HepG2 (cell line): ENCODE measurements at regions not wholly inside any gene's neighbourhood (a gene's known extent, or its start where the extent isn't known, plus 50 kb on each side); places are given as distances from the start of the nearest gene placed in this dataset.

Experiments used
- ATAC-seq: fragments of 200-7000 bp; cut with Tn5 transposase; 3 replicates; pipeline ENCODE4 v1.9.1; 2020; ENCODE audit warnings: mild to moderate bottlenecking, moderate library complexity
- BruUV-seq: library from RNA; stranded (reverse); fragments of 400-500 nt; replicated peaks from 2 replicates; lab custom pipeline; 2021; lab: Mats Ljungman, UMichigan
- CTCF ChIA-PET: fragments of 300-600 bp; formaldehyde crosslinking; extraction: SDS; loops from one replicate; lab custom pipeline; 2021; ENCODE audit warnings: low total read pairs, inconsistent platforms, low intra/inter-chr PET ratio; lab: Yijun Ruan, JAX
- POLR2A ChIA-PET: fragments of 350-600 bp; sonication (Branson Sonifier 250); formaldehyde crosslinking; loops from one replicate; lab custom pipeline; 2020; ENCODE audit warnings: antibody characterized with exemption, inconsistent platforms; lab: Yijun Ruan, JAX
- DNase-seq: peaks from one replicate; pipeline ENCODE4 v3.0.0-alpha.2; 2015; ENCODE audit warnings: low spot score
- FAIRE-seq: peaks from 3 replicates; lab custom pipeline; 2011; peaks lifted over from hg19 to GRCh38; lab: Jason Lieb, UNC
- H2AFZ ChIP-seq: one replicate; pipeline ENCODE4 v1.6.1; 2011; ENCODE audit warnings: low read length, inconsistent platforms
- H3K27ac ChIP-seq: fragments of 300-600 bp; 3 replicates; pipeline ENCODE4 v1.8.0; 2011; ENCODE audit warnings: mixed run types, mild to moderate bottlenecking, mixed read lengths, low read length, inconsistent platforms; ENCODE audit not compliant: insufficient read depth; ENCODE audit errors: extremely low read length
- H3K27me3 ChIP-seq, 2 experiments: fragments of 200-600 bp in 1 of 2; 2 replicates in 1 of 2; 3 replicates in 1 of 2; pipeline versions ENCODE4 v1.6.0 to v1.8.0; 2011; ENCODE audit warnings: low read length in 2 of 2, mild to moderate bottlenecking in 2 of 2, moderate library complexity in 2 of 2, inconsistent platforms in 1 of 2; ENCODE audit not compliant: insufficient read depth in 2 of 2, control insufficient read depth in 1 of 2
- H3K36me3 ChIP-seq, 2 experiments: fragments of 200-600 bp in 1 of 2; replicated peaks in 1 of 2; 2 replicates in 1 of 2; 3 replicates in 1 of 2; pipeline versions ENCODE4 v1.5.1 to v1.8.0; 2011; ENCODE audit warnings: low read length in 2 of 2, inconsistent platforms in 1 of 2; ENCODE audit not compliant: insufficient read depth in 2 of 2, control insufficient read depth in 1 of 2
- H3K4me1 ChIP-seq: 2 replicates; pipeline ENCODE4 v1.5.1; 2012; ENCODE audit warnings: low read length, inconsistent platforms; ENCODE audit not compliant: insufficient read depth
- H3K4me2 ChIP-seq: 2 replicates; pipeline ENCODE4 v1.6.0; 2011; ENCODE audit warnings: low read depth, low read length, inconsistent platforms
- H3K4me3 ChIP-seq, 3 experiments: fragments of 200-600 bp in 1 of 3; sonication (generic), shearing (Covaris generic) in 1 of 3; replicated peaks in 1 of 3; 2 replicates each; pipeline ENCODE4 v1.5.1; 2011 to 2016; ENCODE audit warnings: low read length in 3 of 3, inconsistent platforms in 2 of 3, low read depth in 2 of 3, mild to moderate bottlenecking in 2 of 3, control low read depth in 1 of 3, mixed read lengths in 1 of 3; ENCODE audit not compliant: insufficient read depth in 1 of 3
- H3K79me2 ChIP-seq: one replicate; pipeline ENCODE4 v1.6.1; 2011; ENCODE audit warnings: low read length, inconsistent platforms; ENCODE audit not compliant: insufficient read depth
- H3K9ac ChIP-seq: 2 replicates; pipeline ENCODE4 v1.6.0; 2011; ENCODE audit warnings: mild to moderate bottlenecking, low read depth, low read length, inconsistent platforms; ENCODE audit not compliant: insufficient read depth
- H3K9me3 ChIP-seq: 2 replicates; pipeline ENCODE4 v1.5.1; 2012; ENCODE audit warnings: mild to moderate bottlenecking, low read length
- H4K20me1 ChIP-seq: 2 replicates; pipeline ENCODE4 v1.6.0; 2011; ENCODE audit warnings: inconsistent platforms, mild to moderate bottlenecking, low read length, moderate library complexity; ENCODE audit not compliant: insufficient read depth
- ELF4 ChIP-seq: sonication (generic); formaldehyde crosslinking; IDR thresholded peaks from 2 replicates; pipeline ENCODE4 v1.5.0; 2020; ENCODE audit warnings: missing genetic modification reagents, mild to moderate bottlenecking, moderate library complexity, borderline replicate concordance
- FOXO1 ChIP-seq: sonication (generic); formaldehyde crosslinking; IDR thresholded peaks from 2 replicates; pipeline ENCODE4 v1.4.0; 2020; ENCODE audit warnings: missing genetic modification reagents
- IRF2 ChIP-seq: IDR thresholded peaks from 2 replicates; pipeline ENCODE4 v1.6.1; 2018; ENCODE audit warnings: missing genetic modification reagents, missing compliant biosample characterization
- ISX ChIP-seq: sonication (generic); formaldehyde crosslinking; conservative IDR thresholded peaks from 2 replicates; pipeline ENCODE4 v1.5.0; 2020; ENCODE audit warnings: missing genetic modification reagents
- MAFG ChIP-seq: sonication (generic); formaldehyde crosslinking; IDR thresholded peaks from 2 replicates; pipeline ENCODE4 v1.5.1; 2020; ENCODE audit warnings: mild to moderate bottlenecking, missing genetic modification reagents
- TERF1 ChIP-seq: sonication (generic); formaldehyde crosslinking; IDR thresholded peaks from 2 replicates; pipeline ENCODE4 v1.8.0; 2022; ENCODE audit warnings: mild to moderate bottlenecking, missing genetic modification reagents, moderate library complexity
- USF2 ChIP-seq, 2 experiments: sonication (generic) in 1 of 2; formaldehyde crosslinking in 1 of 2; IDR thresholded peaks; 2 replicates each; pipeline versions ENCODE4 v1.5.1 to v1.6.1; 2011 to 2020; ENCODE audit warnings: borderline replicate concordance in 1 of 2, low read depth in 1 of 2, low read length in 1 of 2, mild to moderate bottlenecking in 1 of 2, missing genetic modification reagents in 1 of 2, moderate library complexity in 1 of 2
- ZNF563 ChIP-seq: sonication (generic); formaldehyde crosslinking; IDR thresholded peaks from 2 replicates; pipeline ENCODE4 v1.8.0; 2022; ENCODE audit warnings: mild to moderate bottlenecking, moderate library complexity, missing genetic modification reagents
- ZNF646 ChIP-seq: sonication (generic); formaldehyde crosslinking; IDR thresholded peaks from 2 replicates; pipeline ENCODE4 v1.9.0; 2021; ENCODE audit warnings: mild to moderate bottlenecking, missing genetic modification reagents
- ZNF710 ChIP-seq: sonication (generic); formaldehyde crosslinking; IDR thresholded peaks from 2 replicates; pipeline ENCODE4 v1.5.0; 2020; ENCODE audit warnings: mild to moderate bottlenecking, missing genetic modification reagents, borderline replicate concordance
- WGBS: methylation state at CpG from one replicate; pipeline ENCODE4 v1.1.6; 2017; ENCODE audit warnings: low lambda C conversion rate; 5-methylcytosine and 5-hydroxymethylcytosine counted together
- in situ Hi-C: cut with HindIII; loops from 2 replicates; pipeline ENCODE4 v1.10.0; 2017; ENCODE audit warnings: low pct_unique_long_range_greater_than_20kb; ENCODE audit not compliant: extremely low pct_ligation_motif_present
- intact Hi-C: fragments of 100-400 bp; cut with micrococcal nuclease; formaldehyde crosslinking; loops from one replicate; pipeline ENCODE4 v1.10.0; 2022; ENCODE audit not compliant: unreplicated experiment

- ChIA-PET POLR2A (no interaction called here), CTCF (no interaction called here)
- Histone ChIP-seq H4K20me1 (no peaks in the 10 kb centered on the region), H3K27me3 (no peaks in the 10 kb centered on the region; a peak in 2 of 5 replicates), H3K79me2 (no peaks in the 10 kb centered on the region), H3K4me2 (no peak overlapping the region), H3K9ac (no peak overlapping the region), H3K4me1 (peaks cover 3% of the 10 kb centered on the region; the same call in 1 of the 2 replicates), H3K4me3 (no peak overlapping the region), H3K27ac (no peak overlapping the region), H3K9me3 (no peaks in the 10 kb centered on the region), H3K36me3 (no peaks in the 10 kb centered on the region), H2AFZ (no peak overlapping the region)
- FAIRE-seq (no peak), ATAC-seq (no peak), DNase-seq (no peak)
- BruUV-seq, result no TSS peak
- 0% methylated on average over 1 of the region's 1 CpG for WGBS
- in situ Hi-C loops, result no loop called here
- intact Hi-C loops, result no loop called here
- no peak for TF ChIP-seq TERF1 (CRISPR knock-in tag)
- TF ChIP-seq ZNF646 (CRISPR knock-in tag), result no peak
- TF ChIP-seq ZNF563 (CRISPR knock-in tag), result no peak
- TF ChIP-seq ELF4, result no peak
- TF ChIP-seq ISX (CRISPR knock-in tag), result no peak
- no peak for TF ChIP-seq FOXO1 (CRISPR knock-in tag)
- TF ChIP-seq IRF2, result no peak
- no peak for TF ChIP-seq ZNF710
- no peak for TF ChIP-seq MAFG (CRISPR knock-in tag)
- no peak for TF ChIP-seq USF2 (IDR thresholded peaks at IDR 0.05; ENCODE audit: low read depth, low read length)
- TF ChIP-seq USF2 (CRISPR knock-in tag; IDR thresholded peaks at IDR 0.05; ENCODE audit: borderline replicate concordance), result no peak
These were observed 57.3 kb upstream of the EGFLAM start for GRCh38 chr5:38200872-38201557.
